GM19438 (cell line): ENCODE measurements at regions not wholly inside any gene's neighbourhood (a gene's known extent, or its start where the extent isn't known, plus 50 kb on each side); places are given as distances from the start of the nearest gene placed in this dataset.

Source experiments
- ATAC-seq: cut with Tn5 transposase; IDR thresholded peaks from one replicate; pipeline ENCODE4 v1.9.1; 2021; ENCODE audit warnings: low read depth; ENCODE audit not compliant: unreplicated experiment

DNA sequence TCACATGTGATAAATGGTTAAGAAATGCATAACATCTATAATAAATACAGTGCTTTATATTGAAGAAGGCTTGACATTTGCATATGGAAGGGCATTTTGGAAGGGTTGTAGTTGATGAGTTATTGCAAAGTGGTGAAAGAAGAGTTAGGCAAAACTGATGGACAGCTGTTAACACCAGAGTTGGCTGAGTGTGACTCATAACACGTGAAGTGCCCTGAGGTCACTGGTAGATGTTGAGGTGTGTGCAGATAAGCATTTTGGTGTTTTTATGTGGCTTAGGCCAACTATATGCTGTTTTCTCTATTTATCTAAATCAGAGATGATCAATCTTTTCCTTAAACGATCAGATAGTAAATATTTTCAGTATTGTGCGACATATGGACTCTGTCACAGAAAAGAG lies 154.3 kb upstream of the KCNH7 start:
- no peak for ATAC-seq

DNA sequence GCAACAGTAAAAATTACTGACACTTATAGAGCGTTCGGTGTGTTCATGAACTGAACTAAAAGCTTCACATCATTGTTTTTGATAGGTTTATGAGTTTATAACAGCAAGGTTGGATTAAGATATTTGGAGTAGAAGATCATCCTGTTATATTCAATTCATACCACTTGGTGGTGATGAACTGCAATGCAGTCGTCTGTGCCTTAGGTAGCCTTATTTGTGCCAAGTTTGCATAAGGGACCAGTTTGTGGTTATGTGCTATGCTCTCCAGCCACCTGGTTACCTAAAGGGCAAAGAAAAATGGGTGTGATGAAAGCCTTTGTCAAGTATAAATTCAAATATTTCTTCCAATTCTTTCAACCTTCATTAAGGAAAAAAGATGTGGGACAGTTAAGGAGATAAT lies 150.9 kb upstream of the KCNH7 start:
- no peak for ATAC-seq

DNA sequence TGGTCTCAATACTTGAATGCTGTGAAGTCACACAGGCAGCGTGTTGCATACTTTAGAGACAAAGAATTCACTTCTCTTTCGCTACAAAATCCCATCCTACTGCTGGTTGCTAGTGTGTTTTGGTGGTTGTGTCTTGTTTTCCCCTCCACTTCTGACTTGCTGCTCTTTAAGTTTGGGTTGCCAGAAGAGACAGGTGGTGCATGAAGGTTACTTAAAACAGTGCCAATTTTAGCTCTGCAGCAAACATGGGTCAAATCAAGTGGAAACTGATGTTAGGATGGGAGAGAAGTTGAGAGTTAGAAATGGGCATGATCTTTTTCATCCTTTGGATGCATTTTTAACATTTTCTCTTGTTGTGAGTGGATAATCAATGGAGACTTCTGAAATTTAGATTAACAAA lies 136.2 kb upstream of the KCNH7 start:
- ATAC-seq, result no peak

DNA sequence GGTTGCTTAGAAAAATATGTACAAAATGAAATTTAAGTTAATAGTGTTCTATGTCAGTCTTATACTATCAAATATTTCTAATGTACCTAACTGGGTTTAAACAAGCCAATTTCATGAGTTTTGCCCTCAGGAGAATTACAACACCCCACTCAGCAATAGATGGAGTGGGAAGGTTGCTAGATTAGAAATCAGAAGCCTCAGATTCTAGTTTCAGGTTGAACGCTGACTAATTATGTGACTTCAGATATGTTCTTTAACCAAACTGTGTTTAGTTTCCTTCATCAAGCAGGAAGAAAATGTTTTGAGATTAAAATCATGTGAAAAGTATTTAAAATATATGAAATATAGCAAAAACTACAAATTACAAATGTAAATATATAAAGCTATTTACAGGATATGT lies 133.8 kb upstream of the KCNH7 start:
- ATAC-seq, result no peak

DNA sequence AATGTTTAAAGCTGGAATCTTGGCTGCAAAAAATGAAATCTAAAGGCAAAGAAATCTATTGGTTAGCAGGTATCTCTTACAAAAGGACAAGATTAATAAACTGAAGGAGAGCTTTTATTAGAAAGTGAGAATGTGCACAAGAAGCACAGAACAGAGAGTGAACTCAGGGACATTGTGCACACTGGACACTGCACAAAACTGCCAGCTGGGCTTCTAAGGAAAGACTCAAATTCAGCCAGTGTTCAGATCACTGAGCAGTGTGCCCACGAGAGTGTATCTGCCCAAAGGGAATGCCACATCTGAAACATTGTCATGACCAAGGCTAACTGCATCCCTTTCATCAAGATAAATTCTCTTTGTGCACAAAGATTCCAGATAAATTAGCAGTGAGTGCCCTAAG lies 129.7 kb upstream of the KCNH7 start:
- ATAC-seq, result no peak

DNA sequence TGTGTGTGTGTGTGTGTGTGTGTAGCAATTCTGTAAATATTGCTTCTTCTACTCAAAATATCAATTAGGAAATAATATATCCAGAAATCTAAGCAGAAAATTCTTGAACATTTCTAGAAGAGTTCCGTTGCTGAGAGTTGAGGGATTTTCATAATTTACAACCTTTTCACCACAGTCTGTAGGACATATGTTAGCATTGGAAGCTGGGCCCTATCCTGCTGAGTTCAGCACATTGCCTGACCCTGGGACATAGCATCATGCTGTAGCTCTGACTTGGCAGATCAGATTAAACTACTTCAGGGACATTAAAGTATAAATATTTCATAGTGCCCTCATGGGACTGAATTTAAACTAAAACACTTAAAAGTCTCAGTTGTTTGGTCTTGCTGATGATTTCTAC lies 129.2 kb upstream of the KCNH7 start:
- no peak for ATAC-seq

DNA sequence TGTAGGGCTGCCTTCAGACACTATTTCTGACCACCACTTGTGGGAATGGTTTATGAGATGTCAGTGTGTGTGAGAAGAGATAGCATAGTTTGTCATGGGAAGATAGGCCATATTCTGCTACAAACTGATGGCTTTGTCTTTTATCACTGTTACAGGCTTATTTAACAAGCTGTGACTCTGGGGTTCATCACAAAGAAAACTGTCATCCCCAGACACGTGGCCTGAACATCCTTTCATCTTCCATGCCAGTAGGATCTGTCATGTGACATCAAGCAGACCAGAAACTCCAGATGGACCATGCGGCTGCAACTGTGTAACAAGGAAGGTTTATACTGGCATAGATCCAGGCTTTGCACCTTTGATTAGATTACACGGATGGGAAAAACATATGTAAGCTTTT lies 128.6 kb upstream of the KCNH7 start:
- no peak for ATAC-seq

DNA sequence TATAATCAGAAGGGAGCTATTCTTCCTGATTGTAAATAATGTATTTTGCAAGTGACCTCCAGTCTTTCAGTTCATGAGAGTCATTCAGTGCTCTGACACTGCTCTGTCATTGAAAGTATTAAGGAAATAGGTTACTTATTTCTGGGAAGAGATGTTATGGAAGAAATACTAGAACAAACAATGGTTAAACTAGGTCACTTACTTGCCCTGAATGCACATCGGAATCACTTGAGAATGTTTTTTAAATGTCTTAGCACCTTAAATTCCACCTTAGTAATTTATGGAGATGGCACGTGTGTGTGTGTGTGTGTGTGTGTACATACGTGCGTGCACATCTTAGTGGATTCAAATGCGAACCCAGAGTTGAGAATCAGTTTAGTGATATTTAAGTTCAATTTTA lies 126.6 kb upstream of the KCNH7 start:
- no peak for ATAC-seq

DNA sequence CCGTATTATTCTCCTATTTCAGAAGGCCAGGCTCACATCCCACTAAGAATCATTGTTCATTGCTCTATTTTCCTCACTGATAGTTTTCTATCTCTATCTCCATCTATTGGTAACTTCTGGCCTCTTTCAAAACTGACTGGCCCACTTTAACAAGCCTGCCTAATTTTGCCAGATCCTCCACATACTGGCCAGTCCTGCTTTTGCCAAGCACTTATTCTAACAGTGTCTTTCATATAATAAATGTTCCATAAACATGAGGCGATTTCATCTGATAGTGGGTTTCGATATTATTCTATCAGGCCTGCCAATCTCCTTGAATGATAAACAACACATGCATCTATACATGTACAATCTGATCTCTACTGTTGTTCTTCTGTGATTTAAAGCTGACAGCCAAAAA lies 125.9 kb upstream of the KCNH7 start:
- ATAC-seq, result no peak

DNA sequence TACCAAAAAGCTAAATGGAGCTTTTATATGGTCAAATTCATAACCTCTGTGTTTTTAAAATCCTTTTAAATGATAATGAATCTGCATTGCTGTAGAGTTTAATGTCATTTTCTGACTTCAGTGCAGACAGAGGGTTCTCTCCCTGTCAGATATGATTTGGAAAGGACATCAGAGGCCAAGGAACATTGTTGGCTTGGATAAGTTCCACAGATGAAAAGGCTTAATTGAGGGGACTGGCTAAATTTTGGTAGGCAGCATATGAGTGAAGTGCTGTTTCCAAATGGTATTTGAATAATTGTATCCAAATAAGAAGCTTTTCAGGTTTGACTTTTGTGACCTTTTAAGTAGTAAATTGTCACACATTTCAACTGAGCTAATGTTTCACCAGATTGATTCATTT lies 124.6 kb upstream of the KCNH7 start:
- ATAC-seq, result no peak

DNA sequence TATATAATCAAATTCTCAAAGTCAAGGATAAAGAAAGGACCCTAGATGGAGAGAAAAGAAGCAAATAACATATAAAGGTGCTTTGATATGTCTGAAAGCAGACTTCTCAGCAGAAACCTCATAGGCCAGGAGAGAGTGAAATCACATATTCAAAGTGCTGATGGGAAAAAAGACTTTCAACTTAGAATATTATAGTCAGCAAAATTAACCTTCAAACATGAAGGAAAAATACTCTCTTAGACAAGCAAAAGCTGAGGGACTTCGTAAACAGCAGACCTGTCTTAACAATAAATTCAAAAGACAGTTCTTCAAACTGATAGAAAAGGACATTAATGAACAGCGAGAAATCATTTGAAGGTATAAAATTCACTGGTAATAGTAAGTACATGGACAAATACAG lies 107.2 kb upstream of the KCNH7 start:
- ATAC-seq, result no peak

DNA sequence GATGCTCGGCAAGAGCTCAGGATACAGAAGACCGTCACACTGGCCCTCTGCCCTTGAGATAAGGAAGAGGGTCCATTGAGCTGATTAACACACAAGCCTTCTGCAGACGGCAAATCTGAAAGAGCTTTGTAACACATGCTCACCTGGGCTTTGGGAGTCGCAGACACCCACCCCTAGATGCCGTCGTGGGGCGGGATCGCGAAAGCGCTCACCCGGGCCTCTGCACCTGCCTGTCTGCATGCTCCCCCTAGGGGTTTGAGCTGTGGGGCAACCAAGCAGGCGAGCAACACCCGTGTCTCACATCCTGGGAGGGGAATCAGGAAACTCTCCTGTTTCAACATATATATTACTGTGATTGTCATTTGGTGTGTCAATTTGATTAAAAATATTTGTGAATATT lies 99.8 kb upstream of the KCNH7 start:
- ATAC-seq, result no peak

DNA sequence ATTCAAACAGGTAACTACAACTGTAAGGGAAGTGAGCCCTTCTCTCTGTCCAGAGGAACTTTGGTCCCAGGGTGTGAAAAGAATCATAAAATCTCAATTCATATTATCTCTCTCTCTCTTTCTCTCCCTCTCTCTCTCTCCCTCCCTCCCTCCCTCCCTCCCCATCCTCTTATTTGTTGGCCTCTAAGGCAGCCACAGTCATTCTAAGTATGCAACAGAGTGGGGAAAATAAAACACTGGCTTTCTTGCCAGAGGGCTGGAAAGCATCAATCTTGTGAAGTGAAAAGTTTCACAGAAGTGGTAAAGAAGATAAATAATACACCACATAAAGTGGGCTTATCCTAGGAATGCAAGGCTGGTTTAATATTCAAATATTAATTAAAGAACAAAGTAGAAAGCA lies 95.6 kb upstream of the KCNH7 start:
- no peak for ATAC-seq

DNA sequence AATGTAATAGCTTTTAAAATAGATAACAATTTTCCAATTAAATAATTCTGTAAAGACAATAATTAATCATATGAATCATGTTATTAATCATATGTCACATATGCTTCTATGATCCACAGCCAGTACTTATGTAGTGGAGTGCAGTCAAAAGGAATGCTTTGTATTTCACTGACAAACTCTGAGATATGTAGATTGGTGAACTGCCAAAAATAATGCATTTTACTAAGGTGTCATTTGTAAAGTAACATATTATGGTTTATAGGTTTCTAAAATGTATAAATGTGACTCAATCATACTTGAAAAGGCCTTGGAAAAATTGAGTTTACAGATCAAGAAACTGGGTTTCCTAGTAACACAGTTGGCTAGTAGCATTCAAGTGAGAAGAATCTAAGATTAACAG lies 93.8 kb upstream of the KCNH7 start:
- ATAC-seq, result no peak

DNA sequence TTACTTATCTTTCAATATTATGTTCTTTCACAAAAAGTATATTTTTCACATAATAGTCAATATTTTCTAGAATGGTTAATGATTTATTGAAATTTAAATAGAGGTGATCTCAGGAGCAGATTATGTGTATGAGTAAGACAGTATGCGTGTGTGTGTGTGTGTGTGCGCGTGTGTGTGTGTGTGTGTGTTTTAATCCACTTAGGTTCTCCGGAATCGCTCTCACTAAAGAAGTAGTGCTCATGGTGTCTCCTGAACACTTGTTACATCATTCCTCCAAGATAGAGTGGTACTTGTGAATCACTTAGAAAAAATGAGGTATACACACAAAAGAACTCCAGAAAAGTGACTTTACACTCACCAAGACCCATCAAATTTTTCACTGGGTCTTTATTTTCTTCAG lies 91.0 kb upstream of the KCNH7 start:
- no peak for ATAC-seq

DNA sequence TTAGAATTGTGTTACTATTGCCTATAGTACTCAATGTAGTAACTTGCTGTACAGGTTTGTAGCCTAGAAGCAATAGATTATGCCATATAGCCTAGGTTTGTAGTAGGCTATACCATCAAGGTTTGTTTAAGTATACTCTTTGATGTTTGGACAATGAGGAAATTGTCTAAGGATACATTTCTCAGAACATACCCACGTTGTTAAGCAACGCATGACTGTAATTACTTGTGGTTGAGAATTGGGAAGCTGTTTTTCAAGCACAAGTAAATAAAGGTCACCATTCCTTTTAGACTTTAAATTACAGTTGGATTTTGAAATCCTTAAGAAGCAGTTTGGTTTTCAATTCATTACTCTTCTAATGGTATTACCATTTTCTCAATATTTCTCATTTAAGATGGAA lies 89.8 kb upstream of the KCNH7 start:
- ATAC-seq, result no peak

DNA sequence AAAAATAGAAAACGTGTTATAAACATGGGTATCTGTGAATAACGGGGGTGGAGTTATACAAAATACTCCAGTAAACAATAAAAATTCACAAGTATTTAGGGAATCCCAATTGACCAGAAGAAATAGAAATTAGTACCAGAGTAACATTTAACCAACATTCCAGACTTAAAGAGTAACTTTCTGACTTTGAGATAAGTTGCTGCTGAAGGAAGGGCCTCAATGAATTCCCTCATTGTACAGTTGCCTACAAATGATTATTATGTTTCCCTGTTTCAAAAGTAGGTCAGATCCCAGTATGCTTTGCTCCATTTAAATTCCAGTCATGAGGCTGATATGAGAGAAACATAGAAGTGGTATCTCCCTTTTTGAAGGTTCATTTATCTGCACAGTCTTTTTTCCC lies 88.3 kb upstream of the KCNH7 start:
- no peak for ATAC-seq

DNA sequence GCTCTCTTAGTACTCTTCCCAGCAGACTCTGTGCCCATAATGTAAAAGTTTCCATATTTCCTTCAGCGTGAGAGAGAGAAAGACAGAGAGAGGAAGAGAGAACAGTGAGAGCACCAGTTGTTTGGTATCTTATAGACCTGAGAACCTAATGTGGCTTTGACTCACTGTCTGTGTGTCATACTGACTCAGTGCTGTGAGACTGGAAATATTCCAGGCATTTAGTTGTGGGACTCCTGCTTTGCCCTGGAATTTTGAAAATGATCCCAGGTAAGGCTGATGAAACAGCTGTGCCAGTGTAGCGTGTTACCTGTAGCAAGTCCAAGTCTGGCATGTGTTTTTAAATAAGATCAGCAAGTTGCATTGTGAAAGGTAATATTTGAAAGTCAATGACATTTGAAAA lies 87.9 kb upstream of the KCNH7 start:
- no peak for ATAC-seq

DNA sequence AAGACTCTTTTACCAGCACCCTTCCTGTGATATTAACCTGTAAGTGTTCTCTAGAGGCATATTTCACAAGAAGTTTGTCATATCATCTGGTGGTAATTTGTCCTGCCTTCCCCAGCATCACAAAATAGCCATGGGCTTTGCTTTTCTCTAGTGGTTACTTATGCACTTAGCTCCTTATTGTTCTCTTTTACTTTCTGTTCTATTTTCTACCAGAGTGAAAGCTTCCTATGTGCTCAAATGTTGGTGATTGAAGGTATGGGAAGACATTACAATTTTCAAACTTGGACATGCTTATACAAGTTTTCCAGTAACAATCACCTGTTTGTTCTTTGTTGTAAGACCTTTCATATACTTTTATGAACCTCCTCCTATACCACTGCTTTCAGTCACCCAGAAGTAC lies 87.0 kb upstream of the KCNH7 start:
- no peak for ATAC-seq

DNA sequence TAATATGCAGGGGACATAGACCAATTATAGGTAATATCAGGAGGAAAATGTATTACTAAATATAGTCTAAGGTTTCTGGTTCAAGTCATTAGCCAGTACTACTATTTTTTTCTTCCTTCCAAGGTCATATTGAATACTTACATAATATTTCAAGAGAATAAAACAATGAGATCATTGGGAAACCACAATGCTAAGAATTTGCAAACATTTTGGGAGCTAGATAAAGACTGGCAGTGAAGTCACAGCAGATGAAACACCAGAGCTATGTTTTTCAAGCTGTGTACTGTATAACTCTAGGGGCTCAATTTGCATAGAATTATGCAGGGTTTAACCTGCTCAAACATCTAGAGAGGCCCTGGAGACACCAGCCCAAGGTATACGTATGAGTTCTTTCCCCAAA lies 80.5 kb upstream of the KCNH7 start:
- no peak for ATAC-seq

DNA sequence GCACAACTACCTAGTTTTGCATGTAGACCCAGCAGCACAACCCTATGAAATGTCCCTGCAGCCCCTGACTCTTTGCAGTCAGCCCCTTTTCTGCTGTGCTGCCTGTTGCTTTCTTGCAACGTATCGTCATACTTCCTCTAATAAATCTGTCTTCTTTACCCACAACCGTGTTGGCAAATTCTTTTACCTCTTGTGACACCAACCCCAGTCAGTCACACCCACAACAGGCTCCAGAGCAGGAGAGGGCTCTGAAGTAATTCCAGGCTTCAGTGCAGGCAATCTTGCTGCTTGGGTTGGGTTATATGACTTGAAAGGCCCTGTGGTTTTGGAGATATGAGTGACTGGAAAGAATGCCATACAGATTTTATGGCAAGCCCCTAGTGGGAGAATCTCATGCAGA lies 79.1 kb upstream of the KCNH7 start:
- no peak for ATAC-seq

DNA sequence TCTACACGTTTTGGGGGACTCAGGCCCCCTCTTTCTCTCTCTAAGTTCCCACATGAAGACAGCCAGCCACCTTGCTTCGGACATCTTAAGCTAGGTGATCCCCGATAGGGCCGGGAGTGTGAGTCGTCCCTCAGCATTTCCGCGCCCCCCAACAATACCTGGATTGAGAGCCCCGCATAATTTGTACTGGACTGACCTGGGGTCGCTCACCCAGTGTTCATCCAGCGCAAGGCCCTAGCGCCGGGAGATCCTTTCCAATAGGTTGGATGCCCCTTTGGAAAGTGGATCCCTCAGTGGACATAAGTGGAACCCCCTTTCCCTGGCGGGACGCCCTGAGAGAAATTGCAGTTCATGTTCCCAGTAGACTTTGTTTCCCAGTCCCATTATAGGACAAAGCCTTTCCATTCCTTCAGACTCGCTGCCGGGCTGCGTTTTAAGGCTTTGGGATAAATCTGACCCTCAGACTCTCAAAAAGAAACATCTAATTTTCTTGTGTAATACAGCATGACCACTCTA lies 77.8 kb upstream of the KCNH7 start:
- no peak for ATAC-seq

DNA sequence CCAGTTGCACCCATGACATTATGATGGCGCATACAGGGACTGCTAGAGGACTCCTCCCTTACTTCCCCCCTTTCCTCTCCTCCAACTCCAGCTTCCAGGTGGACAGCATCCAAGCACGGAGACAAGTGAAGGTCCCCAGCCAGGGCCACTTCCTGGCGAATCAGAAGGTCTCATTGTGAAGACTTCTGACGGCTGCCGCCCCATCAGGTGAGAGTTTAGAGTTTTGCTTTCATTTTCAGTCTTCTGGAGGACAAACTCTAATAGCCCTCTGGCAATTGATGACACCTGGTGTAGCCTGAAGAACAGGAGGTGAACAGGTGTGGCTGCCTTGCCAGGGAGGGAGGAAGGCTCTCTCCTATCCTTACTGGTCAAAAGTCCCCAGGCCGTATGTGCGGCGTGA lies 77.3 kb upstream of the KCNH7 start:
- ATAC-seq, result no peak

DNA sequence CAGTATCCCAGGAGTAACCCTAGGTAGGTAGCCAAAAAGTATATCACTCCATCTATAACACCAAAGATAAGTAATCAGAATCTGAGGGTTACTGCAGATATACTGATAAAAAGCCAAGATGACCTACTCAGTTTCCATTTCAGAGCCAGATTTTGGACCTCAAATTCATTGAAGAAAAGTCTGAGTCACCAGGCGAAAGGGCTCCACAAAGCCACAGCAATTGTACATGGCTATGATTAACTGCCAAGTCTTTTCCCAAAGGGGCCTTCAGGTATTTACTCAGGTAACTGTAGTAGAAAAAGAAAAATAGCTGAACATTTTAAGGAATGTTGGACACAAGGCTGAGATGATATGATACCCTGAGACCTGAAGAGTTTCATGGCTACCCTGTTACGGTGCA lies 75.6 kb upstream of the KCNH7 start:
- no peak for ATAC-seq
